ENCODE measurements at regions not wholly inside any gene's neighbourhood (a gene's known extent, or its start where the extent isn't known, plus 50 kb on each side); places are given as distances from the start of the nearest gene placed in this dataset.

- TF ChIP-seq BCL3 (IDR thresholded peaks at IDR 0.05) (no peak), FOSB (CRISPR knock-in tag; IDR thresholded peaks at IDR 0.05) (no peak)
- TF ChIP-seq, protein P1, sequence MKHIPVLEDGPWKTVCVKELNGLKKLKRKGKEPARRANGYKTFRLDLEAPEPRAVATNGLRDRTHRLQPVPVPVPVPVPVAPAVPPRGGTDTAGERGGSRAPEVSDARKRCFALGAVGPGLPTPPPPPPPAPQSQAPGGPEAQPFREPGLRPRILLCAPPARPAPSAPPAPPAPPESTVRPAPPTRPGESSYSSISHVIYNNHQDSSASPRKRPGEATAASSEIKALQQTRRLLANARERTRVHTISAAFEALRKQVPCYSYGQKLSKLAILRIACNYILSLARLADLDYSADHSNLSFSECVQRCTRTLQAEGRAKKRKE (CRISPR knock-in tag; IDR thresholded peaks at IDR 0.05; ENCODE audit: low read depth), result no peak
Observed at GRCh38 chr4:182971702-182972101, 54.5 kb upstream of the DCTD start (continued).

DNA sequence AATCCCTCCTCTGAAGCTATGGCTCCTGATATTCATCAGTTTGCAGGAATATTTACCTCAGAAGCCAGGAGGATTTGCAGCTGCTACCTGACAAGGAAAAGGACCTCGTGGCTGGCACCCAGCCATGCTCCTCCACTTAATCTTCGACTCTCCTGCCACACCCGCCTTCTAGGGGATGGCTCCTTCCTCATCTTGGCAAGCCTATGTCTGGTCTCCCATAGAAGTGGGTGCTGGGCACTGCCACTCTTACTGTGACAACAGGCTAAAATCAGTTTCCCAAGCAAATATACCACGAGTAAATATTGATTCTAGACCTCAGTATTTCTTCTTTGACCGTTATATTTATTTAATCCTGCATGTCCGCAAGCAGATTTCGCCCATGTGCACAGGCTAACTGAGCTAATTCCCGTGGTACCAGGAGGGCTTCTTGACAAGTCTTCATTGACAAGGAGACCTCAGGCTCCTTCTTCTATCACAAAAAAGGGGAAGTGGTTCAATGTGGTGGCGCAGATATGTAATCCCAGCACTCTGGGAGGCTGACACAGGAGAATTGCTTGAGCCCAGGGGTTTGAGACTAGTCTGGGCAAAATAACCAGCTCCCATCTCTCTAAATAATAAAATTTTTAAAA, 52.6 kb upstream of the DCTD start:
- TF ChIP-seq, protein P2, sequence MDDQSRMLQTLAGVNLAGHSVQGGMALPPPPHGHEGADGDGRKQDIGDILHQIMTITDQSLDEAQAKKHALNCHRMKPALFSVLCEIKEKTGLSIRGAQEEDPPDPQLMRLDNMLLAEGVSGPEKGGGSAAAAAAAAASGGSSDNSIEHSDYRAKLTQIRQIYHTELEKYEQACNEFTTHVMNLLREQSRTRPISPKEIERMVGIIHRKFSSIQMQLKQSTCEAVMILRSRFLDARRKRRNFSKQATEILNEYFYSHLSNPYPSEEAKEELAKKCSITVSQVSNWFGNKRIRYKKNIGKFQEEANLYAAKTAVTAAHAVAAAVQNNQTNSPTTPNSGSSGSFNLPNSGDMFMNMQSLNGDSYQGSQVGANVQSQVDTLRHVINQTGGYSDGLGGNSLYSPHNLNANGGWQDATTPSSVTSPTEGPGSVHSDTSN (IDR thresholded peaks at IDR 0.05), result no peak
- TF ChIP-seq CBX8 (IDR thresholded peaks at IDR 0.05) (no peak), CHD4 (IDR thresholded peaks at IDR 0.05; ENCODE audit: borderline replicate concordance) (no peak), PHF8 (IDR thresholded peaks at IDR 0.05; ENCODE audit: borderline replicate concordance, low read depth) (no peak), TFCP2L1 (CRISPR knock-in tag; IDR thresholded peaks at IDR 0.05) (no peak), RNF2 (IDR thresholded peaks at IDR 0.05; ENCODE audit: borderline replicate concordance, low read depth) (no peak), RCOR1 (IDR thresholded peaks at IDR 0.05; ENCODE audit: low read depth, low read length) (no peak), EP300 (IDR thresholded peaks at IDR 0.05) (no peak), GATA3 (IDR thresholded peaks at IDR 0.05; ENCODE audit: borderline replicate concordance) (no peak), JUNB (IDR thresholded peaks at IDR 0.05) (no peak), ELK1 (IDR thresholded peaks at IDR 0.05; ENCODE audit: low read depth, low read length) (no peak), CHD2 (IDR thresholded peaks at IDR 0.05; ENCODE audit: low read length, partially characterized antibody) (no peak), FOSL2 (IDR thresholded peaks at IDR 0.05) (no peak), FOSL2 (CRISPR knock-in tag; IDR thresholded peaks at IDR 0.05) (no peak), JUN (IDR thresholded peaks at IDR 0.05) (no peak), USF2 (IDR thresholded peaks at IDR 0.05) (no peak), MAZ (IDR thresholded peaks at IDR 0.05; ENCODE audit: borderline replicate concordance, low read depth, low read length) (no peak), EHF (CRISPR knock-in tag; IDR thresholded peaks at IDR 0.05) (no peak)
- TF ChIP-seq, protein P1 (CRISPR knock-in tag; IDR thresholded peaks at IDR 0.05; ENCODE audit: low read depth), result no peak
- TF ChIP-seq, protein P3, sequence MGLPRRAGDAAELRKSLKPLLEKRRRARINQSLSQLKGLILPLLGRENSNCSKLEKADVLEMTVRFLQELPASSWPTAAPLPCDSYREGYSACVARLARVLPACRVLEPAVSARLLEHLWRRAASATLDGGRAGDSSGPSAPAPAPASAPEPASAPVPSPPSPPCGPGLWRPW (IDR thresholded peaks at IDR 0.05), result no peak
- no peaks in the 10 kb centered on the region for H3K9me3 ChIP-seq
- FAIRE-seq, result no peak
- no peak overlapping the region for H3K27ac ChIP-seq
- ChIA-PET CTCF (interaction anchor here (0.9 kb wide), 1 partner anchor 292 kb away, joined by 5 read pairs; no protein-coding TSS in a partner anchor), POLR2A (no interaction called here)
- H3K4me2 ChIP-seq, result no peak overlapping the region
- peak in 1 of 2 experiments; percentile 28 for DNase-seq (ENCODE audit: low read depth in 1 of 2, low spot score in 1 of 2)
- peaks cover 10% of the 10 kb centered on the region; the same call in 1 of the 3 replicates for H3K4me1 ChIP-seq
- H3K4me3 ChIP-seq, result no peak overlapping the region
- WGBS (ENCODE audit: missing lambda C conversion rate), result 37% methylated on average over 9 of the region's 9 CpGs
- ATAC-seq, result peak in 1 of 2 experiments; percentile 43; a peak in 2 of 6 replicates

Measured in A549 (cell line).